IMR-90 (cell line): ENCODE measurements at regions not wholly inside any gene's neighbourhood (a gene's known extent, or its start where the extent isn't known, plus 50 kb on each side); places are given as distances from the start of the nearest gene placed in this dataset.

Experiments used
- CEBPB ChIP-seq: IDR thresholded peaks from 2 replicates; pipeline ENCODE4 v1.6.1; 2012; ENCODE audit warnings: low read depth, low read length, improper control_type of control experiment
- MAFK ChIP-seq: IDR thresholded peaks from 2 replicates; pipeline ENCODE4 v1.6.1; 2012; ENCODE audit warnings: low read depth, low read length, improper control_type of control experiment
- POLR2A ChIP-seq: IDR thresholded peaks from 2 replicates; pipeline ENCODE4 v1.6.1; 2012; ENCODE audit warnings: mild to moderate bottlenecking, low read depth, low read length
- RAD21 ChIP-seq: IDR thresholded peaks from 2 replicates; pipeline ENCODE4 v1.6.1; 2012; ENCODE audit warnings: low read length, improper control_type of control experiment
- RFX5 ChIP-seq: IDR thresholded peaks from 2 replicates; pipeline ENCODE4 v1.8.0; 2012; ENCODE audit warnings: low read depth, mild to moderate bottlenecking, low read length, moderate library complexity
- SMC3 ChIP-seq: fragments of 150-350 bp; IDR thresholded peaks from 2 replicates; pipeline ENCODE4 v1.6.1; 2016; ENCODE audit warnings: low read depth, mild to moderate bottlenecking, antibody characterized with exemption, low read length, moderate library complexity
- TF ChIP-seq, protein P1 (sequence below): conservative IDR thresholded peaks from 2 replicates; pipeline ENCODE4 v1.5.1; 2012; ENCODE audit warnings: mild to moderate bottlenecking, low read depth, low read length, improper control_type of control experiment

DNA sequence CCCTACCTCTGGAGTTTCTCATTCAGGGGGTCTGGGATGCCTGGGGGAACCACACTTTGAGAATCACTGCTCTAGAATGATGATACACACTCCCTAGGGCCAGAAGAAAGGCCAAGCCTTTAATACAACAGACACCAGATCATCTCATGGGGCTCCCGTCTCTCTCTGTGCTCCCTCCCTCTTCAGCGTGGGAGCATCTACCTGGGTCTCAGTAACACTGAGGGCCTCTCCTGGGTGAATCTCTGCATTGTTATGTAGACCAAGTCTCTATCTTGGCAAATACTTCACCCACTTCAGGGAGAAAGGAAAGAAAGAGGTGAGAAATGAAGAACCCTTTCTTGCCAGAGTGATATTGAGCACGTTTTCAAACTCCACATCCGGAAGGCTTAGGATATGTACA, 65.4 kb upstream of the KCNK12 start:
- TF ChIP-seq, protein P1, sequence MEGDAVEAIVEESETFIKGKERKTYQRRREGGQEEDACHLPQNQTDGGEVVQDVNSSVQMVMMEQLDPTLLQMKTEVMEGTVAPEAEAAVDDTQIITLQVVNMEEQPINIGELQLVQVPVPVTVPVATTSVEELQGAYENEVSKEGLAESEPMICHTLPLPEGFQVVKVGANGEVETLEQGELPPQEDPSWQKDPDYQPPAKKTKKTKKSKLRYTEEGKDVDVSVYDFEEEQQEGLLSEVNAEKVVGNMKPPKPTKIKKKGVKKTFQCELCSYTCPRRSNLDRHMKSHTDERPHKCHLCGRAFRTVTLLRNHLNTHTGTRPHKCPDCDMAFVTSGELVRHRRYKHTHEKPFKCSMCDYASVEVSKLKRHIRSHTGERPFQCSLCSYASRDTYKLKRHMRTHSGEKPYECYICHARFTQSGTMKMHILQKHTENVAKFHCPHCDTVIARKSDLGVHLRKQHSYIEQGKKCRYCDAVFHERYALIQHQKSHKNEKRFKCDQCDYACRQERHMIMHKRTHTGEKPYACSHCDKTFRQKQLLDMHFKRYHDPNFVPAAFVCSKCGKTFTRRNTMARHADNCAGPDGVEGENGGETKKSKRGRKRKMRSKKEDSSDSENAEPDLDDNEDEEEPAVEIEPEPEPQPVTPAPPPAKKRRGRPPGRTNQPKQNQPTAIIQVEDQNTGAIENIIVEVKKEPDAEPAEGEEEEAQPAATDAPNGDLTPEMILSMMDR = no peak
- TF ChIP-seq SMC3 (no peak), CEBPB (no peak), RAD21 (no peak), POLR2A (no peak), MAFK (no peak), RFX5 (no peak)
